H1 (cell line): ENCODE measurements at regions not wholly inside any gene's neighbourhood (a gene's known extent, or its start where the extent isn't known, plus 50 kb on each side); places are given as distances from the start of the nearest gene placed in this dataset.

Source experiments
- CTCF ChIA-PET: fragments of 300-600 bp; sonication (Branson Sonifier 250); formaldehyde crosslinking; loops from one replicate; lab custom pipeline; 2021; ENCODE audit not compliant: partially characterized antibody; lab: Charles Lee
- POLR2A ChIA-PET: fragments of 300-600 bp; sonication (Branson Sonifier 250); formaldehyde crosslinking; loops from one replicate; lab custom pipeline; 2021; ENCODE audit warnings: inconsistent platforms; ENCODE audit not compliant: partially characterized antibody; lab: Charles Lee
- DNase-seq, 2 experiments: peaks; one replicate each; pipeline versions ENCODE4 v3.0.0 to v3.0.0-alpha.2; 2010 to 2022; ENCODE audit warnings: low spot score in 2 of 2, low read depth in 1 of 2, mixed read lengths in 1 of 2
- FAIRE-seq: peaks from 2 replicates; lab custom pipeline; 2011; peaks lifted over from hg19 to GRCh38; lab: Jason Lieb, UNC
- H2AFZ ChIP-seq: 2 replicates; pipeline ENCODE4 v1.8.1; 2012; ENCODE audit warnings: low read length, inconsistent platforms
- H2AK5ac ChIP-seq: 2 replicates; pipeline ENCODE4 v1.6.1; 2013; ENCODE audit warnings: low read depth, low read length
- H2BK120ac ChIP-seq: replicated peaks from 2 replicates; pipeline ENCODE3; 2013; ENCODE audit warnings: low read depth, low read length, inconsistent platforms
- H2BK12ac ChIP-seq: 2 replicates; pipeline ENCODE4 v1.6.1; 2013; ENCODE audit warnings: low read depth, low read length
- H2BK15ac ChIP-seq: 2 replicates; pipeline ENCODE4 v1.6.1; 2013; ENCODE audit warnings: low read length
- H2BK20ac ChIP-seq: 2 replicates; pipeline ENCODE4 v1.6.1; 2013; ENCODE audit warnings: low read length
- H2BK5ac ChIP-seq: 2 replicates; pipeline ENCODE4 v1.6.1; 2013; ENCODE audit warnings: low read depth, low read length
- H3K14ac ChIP-seq: 2 replicates; pipeline ENCODE4 v1.6.1; 2013; ENCODE audit warnings: inconsistent platforms; ENCODE audit not compliant: insufficient read length
- H3K18ac ChIP-seq: 2 replicates; pipeline ENCODE4 v1.6.1; 2013; ENCODE audit warnings: low read length; ENCODE audit errors: extremely low read depth
- H3K23ac ChIP-seq: 2 replicates; pipeline ENCODE4 v1.6.1; 2013; ENCODE audit warnings: inconsistent platforms; ENCODE audit not compliant: insufficient read length
- H3K23me2 ChIP-seq: 2 replicates; pipeline ENCODE4 v1.6.1; 2013; ENCODE audit warnings: low read depth, low read length
- H3K27ac ChIP-seq: 2 replicates; pipeline ENCODE4 v1.6.1; 2011; ENCODE audit warnings: low read depth, low read length, inconsistent platforms
- H3K27me3 ChIP-seq, 4 experiments: replicated peaks in 1 of 4; 1 replicate in 1 of 4; 2 replicates in 3 of 4; pipeline versions ENCODE4 v1.6.1 to v1.8.1; 2011 to 2013; ENCODE audit warnings: low read length in 3 of 4, mild to moderate bottlenecking in 3 of 4, inconsistent platforms in 2 of 4, mixed read lengths in 2 of 4, moderate library complexity in 1 of 4; ENCODE audit not compliant: control insufficient read depth in 3 of 4, insufficient read depth in 3 of 4; ENCODE audit errors: extremely low read depth in 1 of 4
- H3K36me3 ChIP-seq, 4 experiments: 2 replicates each; pipeline versions ENCODE4 v1.6.1 to v1.8.1; 2011 to 2013; ENCODE audit warnings: mild to moderate bottlenecking in 4 of 4, low read length in 3 of 4, moderate library complexity in 2 of 4, control low read depth in 1 of 4, inconsistent platforms in 1 of 4; ENCODE audit not compliant: insufficient read depth in 4 of 4, control insufficient read depth in 2 of 4
- H3K4ac ChIP-seq: replicated peaks from 2 replicates; pipeline ENCODE3; 2013; ENCODE audit warnings: low read length, low read depth, mixed read lengths, inconsistent platforms; ENCODE audit not compliant: insufficient read length
- H3K4me1 ChIP-seq, 4 experiments: replicated peaks in 1 of 4; 1 replicate in 1 of 4; 2 replicates in 3 of 4; pipeline versions ENCODE4 v1.6.1 to v1.8.1; 2011 to 2013; ENCODE audit warnings: low read length in 3 of 4, inconsistent platforms in 2 of 4, mixed read lengths in 1 of 4; ENCODE audit not compliant: insufficient read depth in 4 of 4, control insufficient read depth in 3 of 4
- H3K4me2 ChIP-seq, 2 experiments: 2 replicates each; pipeline versions ENCODE4 v1.6.1 to v1.8.1; 2011 to 2013; ENCODE audit warnings: low read depth in 2 of 2, low read length in 2 of 2, control low read depth in 1 of 2, inconsistent platforms in 1 of 2, mild to moderate bottlenecking in 1 of 2; ENCODE audit not compliant: insufficient read depth in 1 of 2
- H3K4me3 ChIP-seq, 4 experiments: fragments of 200-600, 300-600 bp in 1 of 4; sonication (generic), shearing (Covaris generic), sonication (Bioruptor Twin) in 1 of 4; 2 replicates each; pipeline versions ENCODE4 v1.5.1 to v1.8.1; 2011 to 2016; ENCODE audit warnings: low read length in 4 of 4, low read depth in 3 of 4, control low read depth in 2 of 4, inconsistent platforms in 2 of 4, mild to moderate bottlenecking in 2 of 4, mixed read lengths in 1 of 4, moderate library complexity in 1 of 4; ENCODE audit not compliant: insufficient read depth in 2 of 4; ENCODE audit errors: extremely low read depth in 1 of 4
- H3K56ac ChIP-seq: replicated peaks from 2 replicates; pipeline ENCODE3; 2013; ENCODE audit warnings: low read depth, mild to moderate bottlenecking, mixed read lengths, low read length, inconsistent platforms; ENCODE audit not compliant: insufficient read length
- H3K79me1 ChIP-seq: 2 replicates; pipeline ENCODE4 v1.6.1; 2013; ENCODE audit warnings: low read depth, low read length, control low read depth
- H3K79me2 ChIP-seq, 2 experiments: 2 replicates each; pipeline versions ENCODE4 v1.6.1 to v1.8.1; 2012 to 2013; ENCODE audit warnings: low read length in 2 of 2, mild to moderate bottlenecking in 2 of 2, inconsistent platforms in 1 of 2; ENCODE audit not compliant: insufficient read depth in 2 of 2, control insufficient read depth in 1 of 2
- H3K9ac ChIP-seq, 4 experiments: replicated peaks in 1 of 4; 1 replicate in 1 of 4; 2 replicates in 3 of 4; pipeline versions ENCODE4 v1.6.1 to v1.8.1; 2011 to 2013; ENCODE audit warnings: low read depth in 3 of 4, low read length in 3 of 4, control low read depth in 2 of 4, mild to moderate bottlenecking in 2 of 4, moderate library complexity in 2 of 4, inconsistent platforms in 1 of 4; ENCODE audit errors: extremely low read depth in 1 of 4
- H3K9me3 ChIP-seq, 2 experiments: 2 replicates each; pipeline versions ENCODE4 v1.6.1 to v1.8.1; 2012 to 2013; ENCODE audit warnings: mild to moderate bottlenecking in 2 of 2, moderate library complexity in 2 of 2, control low read depth in 1 of 2, inconsistent platforms in 1 of 2, low read depth in 1 of 2, low read length in 1 of 2, mixed read lengths in 1 of 2; ENCODE audit not compliant: insufficient read depth in 2 of 2
- H4K20me1 ChIP-seq, 2 experiments: replicated peaks in 1 of 2; 2 replicates each; pipeline versions ENCODE3 to v1.8.1; 2011 to 2013; ENCODE audit warnings: inconsistent platforms in 2 of 2, low read length in 2 of 2, mild to moderate bottlenecking in 1 of 2; ENCODE audit not compliant: insufficient read depth in 2 of 2, control insufficient read depth in 1 of 2
- H4K5ac ChIP-seq: 2 replicates; pipeline ENCODE4 v1.6.1; 2013; ENCODE audit warnings: low read length, low read depth, mixed read lengths, inconsistent platforms; ENCODE audit not compliant: insufficient read length
- H4K8ac ChIP-seq: 2 replicates; pipeline ENCODE4 v1.8.0; 2013; ENCODE audit warnings: mild to moderate bottlenecking, moderate library complexity, low read length, inconsistent platforms; ENCODE audit not compliant: insufficient read depth; ENCODE audit errors: extremely low read depth
- H4K91ac ChIP-seq: replicated peaks from 2 replicates; pipeline ENCODE3; 2013; ENCODE audit warnings: low read length, mixed read lengths, inconsistent platforms; ENCODE audit not compliant: insufficient read length
- CHD1 ChIP-seq: IDR thresholded peaks from 2 replicates; pipeline ENCODE4 v1.6.1; 2012; ENCODE audit warnings: low read depth, low read length, improper control_type of control experiment
- JUN ChIP-seq: IDR thresholded peaks from 2 replicates; pipeline ENCODE4 v1.6.1; 2011; ENCODE audit warnings: low read depth, mild to moderate bottlenecking, improper control_type of control experiment, low read length
- RFX5 ChIP-seq: IDR thresholded peaks from 2 replicates; pipeline ENCODE4 v1.6.1; 2011; ENCODE audit warnings: low read depth, low read length, improper control_type of control experiment, borderline replicate concordance
- SIN3A ChIP-seq, 2 experiments: IDR thresholded peaks in 1 of 2; conservative IDR thresholded peaks in 1 of 2; 2 replicates each; pipeline ENCODE4 v1.6.1; 2011 to 2012; ENCODE audit warnings: low read length in 2 of 2, improper control_type of control experiment in 1 of 2, low read depth in 1 of 2, mild to moderate bottlenecking in 1 of 2
- SIRT6 ChIP-seq: IDR thresholded peaks from one replicate; pipeline ENCODE4 v1.7.1; 2012; ENCODE audit warnings: low read length, inconsistent platforms
- SP4 ChIP-seq: IDR thresholded peaks from 2 replicates; pipeline ENCODE4 v1.6.1; 2012; ENCODE audit warnings: low read length, inconsistent platforms
- SUZ12 ChIP-seq: fragments of 200-600 bp; sonication (generic); IDR thresholded peaks from 2 replicates; pipeline ENCODE4 v1.6.1; 2012; ENCODE audit warnings: mild to moderate bottlenecking, inconsistent platforms, low read length, moderate library complexity, mixed read lengths
- YY1 ChIP-seq: IDR thresholded peaks from 2 replicates; pipeline ENCODE4 v1.6.1; 2011; ENCODE audit warnings: low read depth, mild to moderate bottlenecking, low read length
- WGBS, 2 experiments: shearing (Covaris generic) in 1 of 2; methylation state at CpG; one replicate each; pipeline versions ENCODE4 v1.1.6 to v1.1.7; 2013 to 2015; ENCODE audit warnings: low lambda C conversion rate in 2 of 2, mixed read lengths in 2 of 2, inconsistent platforms in 1 of 2, low coverage in 1 of 2, missing lambda C conversion rate in 1 of 2; ENCODE audit not compliant: insufficient replicate concordance in 2 of 2, insufficient coverage in 1 of 2, insufficient read length in 1 of 2; ENCODE audit errors: extremely low coverage in 1 of 2, missing lambda C conversion rate in 1 of 2; 5-methylcytosine and 5-hydroxymethylcytosine counted together

DNA sequence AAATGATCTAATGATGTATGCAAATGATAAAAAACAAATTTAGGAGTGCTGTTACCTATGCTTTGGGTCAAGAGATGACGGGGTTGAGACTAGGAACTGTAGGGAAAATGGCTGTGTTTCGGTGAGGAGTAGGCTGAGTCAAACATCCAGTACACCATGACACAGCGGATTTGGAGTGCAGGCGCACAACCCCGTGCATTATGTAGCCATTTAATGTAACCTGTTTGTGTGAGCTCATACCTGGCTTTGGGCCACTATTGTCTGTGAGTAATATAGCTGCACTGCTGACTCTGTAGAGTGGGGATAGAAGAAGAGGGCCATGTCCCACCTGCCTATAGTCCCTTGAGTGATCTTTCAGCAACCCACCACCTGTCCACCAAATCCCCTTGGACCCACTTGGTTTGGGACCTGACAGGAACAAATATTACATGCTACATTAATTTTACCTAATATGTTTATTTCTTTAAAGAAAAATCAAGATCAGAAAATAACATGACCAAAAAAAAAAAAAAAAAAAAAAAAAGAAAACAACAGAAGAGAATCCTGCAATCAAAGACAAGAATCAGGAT, 95.5 kb upstream of the KLHL1 start:
- H4K5ac ChIP-seq, result no peak overlapping the region
- H4K20me1 ChIP-seq, result no peaks in the 10 kb centered on the region
- no peak overlapping the region for H2BK12ac ChIP-seq
- no peak overlapping the region for H4K91ac ChIP-seq
- no peak for FAIRE-seq
- no peak overlapping the region for H3K4ac ChIP-seq
- no peaks in the 10 kb centered on the region for H3K79me1 ChIP-seq
- H3K4me2 ChIP-seq, result no peak overlapping the region
- no peak overlapping the region for H3K18ac ChIP-seq
- H2AK5ac ChIP-seq, result no peak overlapping the region
- no peaks in the 10 kb centered on the region for H3K4me1 ChIP-seq
- no peak overlapping the region for H2AFZ ChIP-seq
- no peak overlapping the region for H3K4me3 ChIP-seq
- no peaks in the 10 kb centered on the region for H3K36me3 ChIP-seq
- no peak overlapping the region for H3K14ac ChIP-seq
- no peak overlapping the region for H2BK20ac ChIP-seq
- no peak overlapping the region for H3K23ac ChIP-seq
- H2BK15ac ChIP-seq, result no peak overlapping the region
- no peak for DNase-seq
- CTCF ChIA-PET, result no interaction called here
- TF ChIP-seq YY1 (0 out of 2 replicates have a peak, but pooled peaks have one; percentile 11), RFX5 (no peak), SIRT6 (no peak), JUN (no peak), CHD1 (no peak), SUZ12 (no peak), SIN3A (conservative IDR thresholded peaks at IDR 0.05 in 1 of 2, IDR thresholded peaks at IDR 0.05 in 1 of 2; ENCODE audit: low read depth in 1 of 2, low read length in 2 of 2) (no peak), SP4 (no peak)
- TF ChIP-seq, all 59 proteins: peak for 1
- H3K9me3 ChIP-seq, result peaks cover 4 to 19% of the 10 kb centered on the region in 2 experiments
- H3K23me2 ChIP-seq, result no peaks in the 10 kb centered on the region
- POLR2A ChIA-PET, result no interaction called here
- no peak overlapping the region for H2BK5ac ChIP-seq
- H3K27me3 ChIP-seq, result no peaks in the 10 kb centered on the region
- H2BK120ac ChIP-seq, result no peak overlapping the region
- WGBS, 2 experiments, result 92% methylated on average over 5 of the region's 5 CpGs; no CpG with 5 or more reads in 1 of the 2 experiments
- no peak overlapping the region for H3K9ac ChIP-seq
- no peak overlapping the region for H3K56ac ChIP-seq
- H3K27ac ChIP-seq, result no peak overlapping the region
- H4K8ac ChIP-seq, result no peak overlapping the region
- H3K79me2 ChIP-seq, result no peaks in the 10 kb centered on the region
